GM12878 (cell line): ENCODE measurements at regions not wholly inside any gene's neighbourhood (a gene's known extent, or its start where the extent isn't known, plus 50 kb on each side); places are given as distances from the start of the nearest gene placed in this dataset.
"Not testable (repeated sequence)": the region's sequence is repeated elsewhere in the genome, so short reads cannot be mapped to it uniquely, and the experiment has no call there.

Experiments used
- ATAC-seq: fragments of 200-7000 bp; cut with Tn5 transposase; 3 replicates; pipeline ENCODE4 v1.9.1; 2020; ENCODE audit warnings: mild to moderate bottlenecking, moderate library complexity
- BruUV-seq: library from RNA; stranded (reverse); fragments of 400-500 nt; replicated peaks from 2 replicates; lab custom pipeline; 2021; lab: Mats Ljungman, UMichigan
- CTCF ChIA-PET: fragments of 300-600 bp; sonication (Branson Sonifier 250); formaldehyde crosslinking; extraction: SDS; loops from one replicate; lab custom pipeline; 2021; ENCODE audit warnings: inconsistent platforms; lab: Yijun Ruan, JAX
- POLR2A ChIA-PET: fragments of 350-600 bp; formaldehyde crosslinking; extraction: SDS; loops from one replicate; lab custom pipeline; 2021; ENCODE audit warnings: inconsistent platforms; lab: Charles Lee
- RAD21 ChIA-PET: fragments of 300-600 bp; sonication (Branson Sonifier 250); formaldehyde crosslinking; loops from one replicate; lab custom pipeline; 2023; ENCODE audit warnings: antibody characterized with exemption; ENCODE audit not compliant: unreplicated experiment; lab: Charles Lee
- SMC1A ChIA-PET: fragments of 300-600 bp; sonication (Branson Sonifier 250); formaldehyde crosslinking; loops from one replicate; lab custom pipeline; 2023; ENCODE audit not compliant: unreplicated experiment, uncharacterized antibody; lab: Charles Lee
- DNase-seq: peaks from one replicate; pipeline ENCODE4 v3.0.0-alpha.2; 2011; ENCODE audit warnings: low read depth, low spot score
- FAIRE-seq: peaks from 3 replicates; lab custom pipeline; 2011; peaks lifted over from hg19 to GRCh38; lab: Jason Lieb, UNC
- H2AFZ ChIP-seq: 2 replicates; pipeline ENCODE4 v1.6.0; 2011; ENCODE audit warnings: low read depth, low read length, control low read depth; ENCODE audit not compliant: control insufficient read depth
- H3K27ac ChIP-seq: 2 replicates; pipeline ENCODE4 v1.5.1; 2011; ENCODE audit warnings: control low read depth; ENCODE audit not compliant: control insufficient read depth, insufficient read depth
- H3K27me3 ChIP-seq, 2 experiments: replicated peaks in 1 of 2; 2 replicates each; pipeline versions ENCODE4 v1.6.0 to v1.6.1; 2011; ENCODE audit warnings: low read length in 1 of 2; ENCODE audit not compliant: control insufficient read depth in 2 of 2, insufficient read depth in 2 of 2
- H3K36me3 ChIP-seq, 2 experiments: 2 replicates each; pipeline ENCODE4 v1.5.1; 2011; ENCODE audit warnings: low read length in 1 of 2; ENCODE audit not compliant: control insufficient read depth in 2 of 2, insufficient read depth in 2 of 2
- H3K4me1 ChIP-seq: 2 replicates; pipeline ENCODE4 v1.6.1; 2011; ENCODE audit warnings: mild to moderate bottlenecking, low read length, moderate library complexity, mixed read lengths; ENCODE audit not compliant: control insufficient read depth, insufficient read depth
- H3K4me2 ChIP-seq: 2 replicates; pipeline ENCODE4 v1.6.0; 2011; ENCODE audit warnings: control low read depth; ENCODE audit not compliant: control insufficient read depth, insufficient read depth
- H3K4me3 ChIP-seq: fragments of 200-600 bp; sonication (generic); 2 replicates; pipeline ENCODE4 v1.5.1; 2016
- H3K79me2 ChIP-seq: 2 replicates; pipeline ENCODE4 v1.6.0; 2011; ENCODE audit warnings: low read length; ENCODE audit not compliant: control insufficient read depth, insufficient read depth
- H3K9ac ChIP-seq: 2 replicates; pipeline ENCODE4 v1.8.0; 2011; ENCODE audit warnings: low read length, control low read depth, mixed read lengths; ENCODE audit not compliant: control insufficient read depth, insufficient read depth
- H3K9me3 ChIP-seq: replicated peaks from 3 replicates; pipeline ENCODE4 v1.5.1; 2011; ENCODE audit warnings: mild to moderate bottlenecking, low read length; ENCODE audit not compliant: control insufficient read depth, insufficient read depth
- H4K20me1 ChIP-seq: 2 replicates; pipeline ENCODE4 v1.6.0; 2011; ENCODE audit not compliant: control insufficient read depth, insufficient read depth
- E2F4 ChIP-seq: IDR thresholded peaks from 2 replicates; pipeline ENCODE4 v1.6.1; 2012; ENCODE audit warnings: low read depth, low read length, improper control_type of control experiment
- EED ChIP-seq: sonication (generic); IDR thresholded peaks from 2 replicates; pipeline ENCODE4 v1.6.1; 2016; ENCODE audit warnings: antibody characterized with exemption, low read depth
- GATAD2B ChIP-seq: fragments of 450-650 bp; conservative IDR thresholded peaks from 2 replicates; pipeline ENCODE4 v1.6.1; 2017; ENCODE audit warnings: low read depth, mild to moderate bottlenecking, moderate library complexity
- KLF5 ChIP-seq: fragments of 450-650 bp; IDR thresholded peaks from 2 replicates; pipeline ENCODE4 v1.6.1; 2014; ENCODE audit warnings: mild to moderate bottlenecking; ENCODE audit not compliant: partially characterized antibody
- PAX8 ChIP-seq: fragments of 450-650 bp; IDR thresholded peaks from 2 replicates; pipeline ENCODE4 v1.6.1; 2017; ENCODE audit warnings: mild to moderate bottlenecking, moderate library complexity
- SMAD1 ChIP-seq: fragments of 450-650 bp; IDR thresholded peaks from 2 replicates; pipeline ENCODE4 v1.6.1; 2018; ENCODE audit warnings: mild to moderate bottlenecking, low read depth; ENCODE audit not compliant: partially characterized antibody
- TBL1XR1 ChIP-seq: IDR thresholded peaks from 2 replicates; pipeline ENCODE4 v1.6.1; 2012; ENCODE audit warnings: low read depth, low read length, improper control_type of control experiment
- ZNF274 ChIP-seq: IDR thresholded peaks from one replicate; pipeline ENCODE4 v1.8.0; 2011; ENCODE audit not compliant: insufficient read length, insufficient read depth
- WGBS: methylation state at CpG from one replicate; pipeline ENCODE4 v1.1.6; 2016; ENCODE audit warnings: low lambda C conversion rate; ENCODE audit not compliant: insufficient replicate concordance, insufficient coverage; ENCODE audit errors: missing lambda C conversion rate; 5-methylcytosine and 5-hydroxymethylcytosine counted together
- in situ Hi-C: fragments of 300-500 bp; cut with MboI; formaldehyde crosslinking; loops from 9 replicates; pipeline ENCODE4 v1.14.3; 2018; ENCODE audit warnings: mixed read lengths
- intact Hi-C: fragments of 100-400 bp; cut with micrococcal nuclease; formaldehyde crosslinking; loops from one replicate; pipeline ENCODE4 v1.14.2; 2022; ENCODE audit not compliant: unreplicated experiment

GRCh38 chr3:11709782-11710181, 66.1 kb upstream of the VGLL4 start:
- POLR2A ChIA-PET = no interaction called here

GRCh38 chr3:11707084-11707483, 63.4 kb upstream of the VGLL4 start:
- H3K4me3 ChIP-seq, SMC1A ChIA-PET, H3K27ac ChIP-seq, H3K36me3 ChIP-seq, ATAC-seq, FAIRE-seq, intact Hi-C loops, RAD21 ChIA-PET, POLR2A ChIA-PET, H3K79me2 ChIP-seq, H3K4me2 ChIP-seq, H4K20me1 ChIP-seq, H3K4me1 ChIP-seq, H2AFZ ChIP-seq, CTCF ChIA-PET, H3K9me3 ChIP-seq, in situ Hi-C loops, BruUV-seq, DNase-seq, H3K27me3 ChIP-seq, H3K9ac ChIP-seq: not testable (repeated sequence)
- WGBS = 20% methylated on average over 1 of the region's 2 CpGs

More at GRCh38 chr3:11709782-11710181, 66.1 kb upstream of the VGLL4 start:
- Histone ChIP-seq H2AFZ (no peak overlapping the region), H3K4me2 (no peak overlapping the region), H3K4me1 (no peaks in the 10 kb centered on the region), H3K36me3 (no peaks in the 10 kb centered on the region), H3K4me3 (no peak overlapping the region), H3K9me3 (peaks cover 1% of the 10 kb centered on the region; the same call in 1 of the 3 replicates), H3K27ac (no peak overlapping the region), H3K79me2 (no peaks in the 10 kb centered on the region), H4K20me1 (no peaks in the 10 kb centered on the region), H3K9ac (no peak overlapping the region), H3K27me3 (no peaks in the 10 kb centered on the region)
- in situ Hi-C loops = no loop called here
- DNase-seq (no peak), FAIRE-seq (no peak), ATAC-seq (no peak)
- BruUV-seq = no TSS peak
- 97% methylated on average over 3 of the region's 3 CpGs for WGBS
- TF ChIP-seq KLF5 (no peak), E2F4 (no peak), PAX8 (no peak), ZNF274 (no peak), EED (no peak), GATAD2B (no peak), TBL1XR1 (no peak), SMAD1 (no peak)
- ChIA-PET RAD21 (no interaction called here), SMC1A (no interaction called here), CTCF (no interaction called here)
- intact Hi-C loops = no loop called here
